Esophagus squamous epithelium (tissue), 5 donors: ENCODE measurements at regions not wholly inside any gene's neighbourhood (a gene's known extent, or its start where the extent isn't known, plus 50 kb on each side); places are given as distances from the start of the nearest gene placed in this dataset.

Source experiments
- DNase-seq: peaks from one replicate; lab custom pipeline; 2025; lab: John Stamatoyannopoulos, UW
- H3K27ac ChIP-seq, 4 donors: fragments of 200-600 bp; sonication (generic); one replicate each; pipeline ENCODE4 v1.5.1; 2016 to 2019; ENCODE audit warnings: mild to moderate bottlenecking in 1 of 4
- H3K27me3 ChIP-seq, 4 donors: fragments of 200-600 bp; sonication (generic); 1 replicate in 3 of 4; 2 replicates in 1 of 4; pipeline versions ENCODE4 v1.5.1 to v1.6.0; 2017 to 2021; ENCODE audit warnings: antibody characterized with exemption in 1 of 4
- H3K36me3 ChIP-seq, 3 donors: fragments of 200-600 bp; sonication (generic); one replicate each; pipeline ENCODE4 v1.5.1; 2016 to 2019
- H3K4me1 ChIP-seq, 3 donors: fragments of 200-600 bp; sonication (generic); one replicate each; pipeline ENCODE4 v1.5.1; 2017 to 2019
- H3K4me3 ChIP-seq, 4 donors: fragments of 200-600 bp; sonication (generic); 1 replicate in 3 of 4; 2 replicates in 1 of 4; pipeline ENCODE4 v1.5.1; 2016 to 2019; ENCODE audit warnings: mild to moderate bottlenecking in 2 of 4, moderate library complexity in 1 of 4
- H3K9me3 ChIP-seq, 3 donors: fragments of 200-600 bp; sonication (generic); one replicate each; pipeline ENCODE4 v1.5.1; 2016 to 2019
- CTCF ChIP-seq, 6 experiments: fragments of 450-650 bp in 4 of 6; fragments of 200-600 bp in 2 of 6; sonication (generic) in 2 of 6; IDR thresholded peaks; one replicate each; pipeline ENCODE4 v1.5.1; 2016 to 2019; ENCODE audit warnings: antibody characterized with exemption in 6 of 6, mild to moderate bottlenecking in 4 of 6, moderate library complexity in 4 of 6
- POLR2A ChIP-seq, 4 donors: fragments of 450-650 bp; IDR thresholded peaks; one replicate each; pipeline ENCODE4 v1.6.1; 2017; ENCODE audit warnings: antibody characterized with exemption in 4 of 4, mild to moderate bottlenecking in 4 of 4, moderate library complexity in 3 of 4
- WGBS, 2 donors: methylation state at CpG; one replicate each; pipeline ENCODE4 v1.1.5; 2018; 5-methylcytosine and 5-hydroxymethylcytosine counted together
- intact Hi-C: fragments of 100-400 bp; cut with DNase I; formaldehyde crosslinking; loops from one replicate; pipeline ENCODE4 v1.15.0; 2022
- donor health status: DM: yes; HTN: yes; CAD: no.

- Histone ChIP-seq H3K4me3 (no peak overlapping the region), H3K27me3 (no peaks in the 10 kb centered on the region), H3K4me1 (no peaks in the 10 kb centered on the region), H3K27ac (no peak overlapping the region), H3K36me3 (no peaks in the 10 kb centered on the region), H3K9me3 (no peaks in the 10 kb centered on the region)
- DNase-seq = no peak
- TF ChIP-seq POLR2A (IDR thresholded peaks at IDR 0.05) (no peak), CTCF (IDR thresholded peaks at IDR 0.05) (no peak)
- 58 to 75% methylated on average over 2 of the region's 2 CpGs for WGBS, 2 donors
- intact Hi-C loops = no loop called here
Observed at GRCh38 chr17:70256751-70257150, 87.4 kb downstream of the KCNJ2 start.

GRCh38 chr17:70258465-70258864 is 89.1 kb downstream of the KCNJ2 start:
- no peak for TF ChIP-seq CTCF (IDR thresholded peaks at IDR 0.05)
- TF ChIP-seq POLR2A (IDR thresholded peaks at IDR 0.05) = no peak
- Histone ChIP-seq H3K4me1 (no peaks in the 10 kb centered on the region), H3K27me3 (no peaks in the 10 kb centered on the region), H3K36me3 (no peaks in the 10 kb centered on the region), H3K27ac (no peak overlapping the region), H3K9me3 (no peaks in the 10 kb centered on the region), H3K4me3 (no peak overlapping the region)
- no peak for DNase-seq
- intact Hi-C loops = no loop called here

GRCh38 chr17:70259400-70259799 is 90.1 kb downstream of the KCNJ2 start:
- DNase-seq = no peak
- TF ChIP-seq POLR2A (IDR thresholded peaks at IDR 0.05) (no peak), CTCF (IDR thresholded peaks at IDR 0.05) (no peak)
- Histone ChIP-seq H3K27me3 (no peaks in the 10 kb centered on the region), H3K4me1 (no peaks in the 10 kb centered on the region), H3K4me3 (no peak overlapping the region), H3K36me3 (no peaks in the 10 kb centered on the region), H3K27ac (no peak overlapping the region), H3K9me3 (no peaks in the 10 kb centered on the region)
- intact Hi-C loops = no loop called here
- 64 to 70% methylated on average over 2 to 3 of the region's 3 CpGs for WGBS, 2 donors

DNA sequence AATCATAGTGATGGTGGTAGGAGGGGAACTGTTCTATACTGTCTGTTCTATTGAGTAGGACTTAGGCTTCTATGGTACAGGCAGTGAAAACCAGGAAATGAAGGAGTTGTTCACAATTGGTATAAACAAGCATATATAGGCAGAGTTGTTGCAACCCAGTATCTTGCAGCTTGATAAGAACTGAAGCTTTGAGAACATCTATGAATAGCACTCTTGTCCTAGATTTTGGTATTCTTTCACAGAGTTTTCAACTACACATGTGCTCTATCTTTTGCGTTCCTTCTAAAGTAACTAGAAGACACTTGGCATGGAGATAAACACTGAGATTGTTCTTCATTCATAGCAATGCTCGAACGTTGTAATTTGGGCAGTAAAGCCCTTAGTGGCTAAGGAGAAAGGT is 91.8 kb downstream of the KCNJ2 start:
- intact Hi-C loops = no loop called here
- H3K4me3 ChIP-seq = no peak overlapping the region
- no peaks in the 10 kb centered on the region for H3K4me1 ChIP-seq
- WGBS, 2 donors = 87 to 90% methylated on average over 3 of the region's 3 CpGs
- H3K27ac ChIP-seq = no peak overlapping the region
- DNase-seq = no peak
- TF ChIP-seq POLR2A (IDR thresholded peaks at IDR 0.05) (no peak), CTCF (IDR thresholded peaks at IDR 0.05) (no peak)
- H3K36me3 ChIP-seq = no peaks in the 10 kb centered on the region
- no peaks in the 10 kb centered on the region for H3K27me3 ChIP-seq
- no peaks in the 10 kb centered on the region for H3K9me3 ChIP-seq

- WGBS, 2 donors = 48 to 55% methylated on average over 2 of the region's 2 CpGs
- H3K27me3 ChIP-seq = no peaks in the 10 kb centered on the region
- TF ChIP-seq CTCF (IDR thresholded peaks at IDR 0.05) (no peak), POLR2A (IDR thresholded peaks at IDR 0.05) (no peak)
- no peaks in the 10 kb centered on the region for H3K9me3 ChIP-seq
- no peaks in the 10 kb centered on the region for H3K36me3 ChIP-seq
- DNase-seq = no peak
- no peak overlapping the region for H3K4me3 ChIP-seq
- intact Hi-C loops = no loop called here
- no peak overlapping the region for H3K27ac ChIP-seq
- H3K4me1 ChIP-seq = no peaks in the 10 kb centered on the region
Observed at GRCh38 chr17:70265471-70265870, 96.1 kb downstream of the KCNJ2 start.
